ENCODE measurements at regions not wholly inside any gene's neighbourhood (a gene's known extent, or its start where the extent isn't known, plus 50 kb on each side); places are given as distances from the start of the nearest gene placed in this dataset.

GRCh38 chr16:74169687-74170376 lies 126.8 kb upstream of the PSMD7 start:
- no peak for DNase-seq

DNA sequence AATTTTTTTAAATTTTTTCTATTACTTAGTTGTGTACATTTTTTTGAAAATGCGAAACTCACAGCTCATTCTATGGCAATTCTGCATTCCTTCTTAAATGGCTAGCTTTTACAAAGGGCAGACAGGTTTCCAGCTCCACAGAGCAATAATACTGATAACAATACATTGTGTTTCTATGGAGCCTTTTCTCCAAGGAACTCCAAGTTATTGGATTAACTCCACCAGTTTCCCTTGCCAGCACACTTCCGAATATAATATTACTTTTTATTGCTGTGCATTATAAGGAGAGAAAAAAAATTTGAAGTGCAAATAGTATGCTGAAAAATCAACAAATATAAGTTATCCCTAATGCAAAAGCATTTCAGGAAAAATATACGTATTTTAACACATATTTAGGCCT lies 127.5 kb upstream of the PSMD7 start:
- no peak for DNase-seq

GRCh38 chr16:74168445-74168844 lies 128.2 kb upstream of the PSMD7 start:
- no peak for DNase-seq

GRCh38 chr16:74166456-74166855 lies 130.2 kb upstream of the PSMD7 start:
- DNase-seq: no peak

DNA sequence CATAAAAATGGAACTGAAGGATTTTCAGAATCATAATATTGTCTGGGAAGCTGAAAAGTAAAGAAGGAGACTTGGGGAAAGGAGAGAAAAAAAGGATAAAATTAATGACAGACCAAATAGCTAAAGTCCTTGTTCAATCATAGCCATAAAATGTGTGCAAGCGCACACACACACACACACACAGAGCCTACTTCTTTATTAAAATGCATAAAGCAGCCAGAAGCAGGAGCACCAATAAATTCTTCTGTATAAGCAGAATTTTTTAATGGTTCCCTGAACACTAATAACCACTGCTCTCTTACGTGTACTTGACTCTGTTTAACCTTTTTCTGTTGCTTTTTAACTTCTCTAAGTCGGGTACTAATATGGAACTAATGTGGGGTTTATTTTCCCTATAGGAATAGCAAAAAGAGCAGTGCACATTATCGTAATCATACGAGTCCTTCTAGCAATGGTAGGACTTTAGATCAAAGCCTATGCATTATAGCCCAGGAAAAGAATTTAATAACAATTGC lies 131.0 kb upstream of the PSMD7 start:
- no peak for DNase-seq

GRCh38 chr16:74160759-74161158 lies 135.9 kb upstream of the PSMD7 start:
- no peak for DNase-seq

- no peak for DNase-seq
Observed at GRCh38 chr16:74153773-74154172, 142.8 kb upstream of the PSMD7 start.

GRCh38 chr16:74146643-74147042 lies 150.0 kb upstream of the PSMD7 start:
- DNase-seq: no peak

DNA sequence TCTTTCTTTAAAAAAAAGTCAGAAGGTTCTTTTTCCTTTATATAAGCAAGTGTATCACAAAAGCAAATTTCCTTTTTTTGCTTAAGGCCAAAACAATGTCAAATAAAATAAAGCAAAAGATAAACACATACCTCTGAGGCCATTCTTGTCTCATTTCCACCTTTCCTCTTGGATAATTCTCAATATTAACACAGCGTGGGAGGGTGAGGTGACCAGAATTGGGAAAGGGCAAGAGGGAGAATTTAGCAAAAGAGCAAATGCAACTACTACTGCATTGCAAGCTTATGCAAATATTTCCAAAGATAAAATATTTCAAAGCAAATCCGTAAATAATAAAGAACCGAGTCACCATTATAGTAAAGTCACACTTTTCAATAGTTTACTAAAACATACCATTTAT lies 153.4 kb upstream of the PSMD7 start:
- DNase-seq: no peak

DNA sequence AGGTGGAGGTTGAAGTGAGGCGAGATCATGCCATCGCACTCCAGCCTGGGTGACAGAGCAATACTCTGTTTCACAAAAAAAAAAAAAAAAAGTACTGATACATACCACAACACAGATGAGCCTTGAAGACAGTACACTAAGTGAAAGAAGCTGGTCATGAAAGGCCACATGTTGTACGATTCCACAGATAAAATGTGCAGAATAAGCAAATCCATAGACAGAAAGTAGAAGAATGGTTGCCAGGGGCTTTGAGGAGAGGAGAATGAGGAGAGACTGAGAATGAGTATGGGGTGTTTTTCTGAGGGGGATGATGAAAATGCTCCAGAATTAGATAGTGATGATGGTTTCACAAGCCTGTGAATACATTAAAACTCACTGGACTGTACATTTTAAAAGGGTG lies 155.6 kb upstream of the PSMD7 start:
- DNase-seq: no peak

DNA sequence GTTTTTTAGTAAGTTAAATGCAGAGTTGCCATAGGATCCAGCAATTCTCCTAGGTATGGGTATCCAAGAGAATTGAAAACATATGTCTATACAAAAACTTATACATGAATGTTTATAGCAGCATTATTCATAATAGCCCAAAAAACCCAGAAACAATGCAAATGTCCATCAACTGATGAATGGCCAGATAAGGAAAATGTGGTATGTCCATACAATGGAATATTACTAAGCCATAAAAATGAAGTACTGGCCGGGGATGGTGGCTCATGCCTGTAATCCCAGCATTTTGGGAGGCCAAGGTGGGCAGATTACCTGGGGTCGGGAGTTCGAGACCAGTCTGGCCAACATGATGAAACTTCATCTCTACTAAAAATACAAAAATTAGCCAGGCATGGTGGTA lies 156.1 kb upstream of the PSMD7 start:
- DNase-seq: no peak

DNA sequence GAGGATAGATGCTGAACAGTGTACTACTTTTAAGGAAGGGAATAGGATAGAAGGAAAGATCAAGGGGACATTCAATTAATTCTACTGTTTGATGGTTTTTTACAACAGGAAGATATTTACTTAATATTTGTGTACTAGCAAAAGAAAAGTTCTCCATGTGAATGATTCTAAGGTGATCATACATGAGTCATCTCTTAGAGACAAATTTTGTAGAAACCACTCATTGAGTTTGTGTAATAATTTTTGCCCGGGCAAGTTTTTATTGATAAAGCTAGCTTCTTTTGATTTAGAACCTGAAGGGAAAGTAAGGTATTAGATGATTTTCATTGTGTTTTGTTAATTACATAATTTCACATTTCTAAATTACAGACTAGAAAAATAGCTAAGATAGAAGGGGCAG lies 172.8 kb upstream of the PSMD7 start:
- DNase-seq: no peak

DNA sequence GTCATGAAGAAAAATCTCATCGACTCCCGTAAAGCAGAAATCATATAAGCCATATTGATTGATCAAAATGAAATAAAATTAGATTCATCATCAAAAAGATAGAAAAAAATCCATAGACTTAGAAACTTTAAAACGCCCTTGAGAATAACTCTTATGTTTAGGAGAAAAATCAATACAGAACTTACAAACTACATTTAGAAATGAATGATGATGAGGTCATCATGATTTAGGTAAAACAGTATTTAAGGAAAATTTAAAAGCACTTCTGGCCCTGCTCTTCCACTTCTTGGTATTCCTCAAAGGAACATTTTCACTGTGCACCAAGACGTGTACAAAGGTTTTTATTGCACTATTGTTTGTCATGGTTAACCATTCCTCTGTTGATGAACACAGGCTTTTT lies 173.4 kb upstream of the PSMD7 start:
- no peak for DNase-seq

- DNase-seq: no peak
Observed at GRCh38 chr16:74117798-74118197, 178.8 kb upstream of the PSMD7 start.

- DNase-seq: no peak
Observed at GRCh38 chr16:74113545-74113944, 183.1 kb upstream of the PSMD7 start.

DNA sequence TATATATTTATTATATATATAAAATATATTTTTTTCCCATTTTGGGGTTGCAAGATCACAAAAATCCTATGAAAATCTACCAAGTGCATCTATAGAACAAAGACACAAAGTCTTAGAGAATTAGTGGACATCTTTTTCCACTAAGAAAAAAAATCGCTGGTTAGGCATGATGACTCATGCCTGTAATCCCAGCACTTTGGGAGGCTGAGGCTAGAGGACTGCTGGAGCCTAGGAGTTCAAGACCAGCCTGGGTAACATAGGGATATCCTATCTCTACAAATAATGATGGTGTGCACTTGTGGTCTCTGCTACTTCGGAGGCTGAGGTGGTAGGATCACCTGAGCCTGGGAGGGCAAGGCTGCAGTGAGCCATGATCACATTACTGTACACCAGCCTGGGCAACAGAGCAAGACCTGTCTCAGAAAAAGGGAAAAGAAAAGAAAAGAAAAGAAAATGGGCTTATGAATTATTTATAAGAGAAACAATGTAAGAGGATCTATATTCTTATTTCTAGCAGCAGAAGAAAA lies 185.1 kb upstream of the PSMD7 start:
- no peak for DNase-seq

- DNase-seq: peak; percentile 75
Observed at GRCh38 chr16:74107795-74108610, 188.6 kb upstream of the PSMD7 start.

- DNase-seq: no peak
Observed at GRCh38 chr16:74104022-74104421, 192.6 kb upstream of the PSMD7 start.

DNA sequence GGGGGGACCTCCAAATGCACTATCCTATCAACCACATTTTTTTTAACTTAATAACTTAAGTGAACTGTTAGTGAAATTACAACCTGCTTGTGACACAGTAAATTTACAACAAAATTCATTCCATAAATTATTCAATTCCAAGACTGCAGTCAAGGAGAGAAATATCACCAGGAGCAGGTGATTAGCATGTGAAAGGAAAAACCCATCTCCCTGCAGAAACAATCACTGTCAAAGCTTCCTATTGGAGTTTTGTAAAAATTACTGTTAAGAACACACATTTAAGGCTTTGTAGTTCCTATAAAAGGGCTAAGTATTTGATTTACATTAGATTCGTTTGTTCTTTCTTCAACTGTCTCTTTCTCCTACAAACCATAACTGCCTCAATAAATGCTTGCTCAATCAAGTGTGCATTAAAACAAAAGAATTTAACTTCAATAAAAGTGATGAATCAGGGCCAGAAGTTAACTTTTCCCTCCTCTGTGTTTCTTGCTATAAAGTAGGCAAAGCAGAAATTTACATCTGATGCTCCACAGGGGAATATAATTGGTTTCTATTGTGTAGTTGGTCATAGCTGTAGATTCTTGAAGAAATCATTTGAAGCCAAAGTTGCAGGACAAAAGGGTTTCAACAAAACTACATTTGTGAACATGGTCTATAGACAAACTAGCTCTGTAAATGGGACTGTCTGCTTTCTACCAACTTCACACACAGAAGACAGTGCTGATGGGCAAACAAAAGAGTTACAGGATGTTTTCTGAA lies 195.1 kb upstream of the PSMD7 start:
- DNase-seq: no peak

- DNase-seq: no peak
Observed at GRCh38 chr16:74100395-74101326, 196.0 kb upstream of the PSMD7 start.

DNA sequence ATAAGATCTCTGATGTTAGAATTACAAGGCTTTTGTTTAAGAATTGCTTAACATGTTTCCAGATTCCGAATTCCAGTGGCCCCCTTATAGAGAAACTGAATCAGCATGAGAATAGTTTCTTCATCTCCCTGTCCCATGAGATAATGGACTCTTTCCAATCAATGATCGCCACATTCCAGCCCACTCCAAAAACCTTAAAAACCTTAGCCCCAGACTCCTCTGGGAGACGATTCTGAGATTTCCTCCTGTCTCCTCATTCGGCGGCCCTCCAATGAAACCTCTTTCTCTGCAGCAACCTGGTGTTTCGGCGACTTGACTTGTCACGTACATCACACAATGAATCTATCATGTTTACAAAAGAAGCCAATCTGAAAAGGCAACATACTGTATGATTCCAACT lies 197.1 kb upstream of the PSMD7 start:
- DNase-seq: no peak

GRCh38 chr16:74094962-74095361 lies 201.7 kb upstream of the PSMD7 start:
- no peak for DNase-seq

Measured in hematopoietic multipotent progenitor cell treated with erythropoietin and hydrocortisone succinate and interleukin-3 and kit ligand, for 6 days (in vitro differentiated cells).